Peyer's patch (tissue), 4 donors: ENCODE measurements at regions not wholly inside any gene's neighbourhood (a gene's known extent, or its start where the extent isn't known, plus 50 kb on each side); places are given as distances from the start of the nearest gene placed in this dataset.

Experiments used
- DNase-seq, 3 donors: peaks; one replicate each; pipeline ENCODE4 v3.0.0-alpha.2; 2017 to 2019
- H3K27ac ChIP-seq, 4 donors: fragments of 200-600 bp; sonication (generic); one replicate each; pipeline ENCODE4 v1.5.1; 2016 to 2019
- H3K27me3 ChIP-seq, 2 donors: fragments of 200-600 bp; sonication (generic); one replicate each; pipeline ENCODE4 v1.5.1; 2019
- H3K36me3 ChIP-seq, 3 donors: fragments of 200-600 bp; sonication (generic); one replicate each; pipeline ENCODE4 v1.5.1; 2016 to 2019
- H3K4me1 ChIP-seq, 4 donors: fragments of 200-600 bp; sonication (generic); one replicate each; pipeline ENCODE4 v1.5.1; 2016 to 2019
- H3K4me3 ChIP-seq, 4 donors: fragments of 200-600 bp; sonication (generic); 1 replicate in 3 of 4; 2 replicates in 1 of 4; pipeline ENCODE4 v1.5.1; 2016 to 2019; ENCODE audit warnings: mild to moderate bottlenecking in 1 of 4
- H3K9me3 ChIP-seq, 4 donors: fragments of 200-600 bp; sonication (generic); one replicate each; pipeline ENCODE4 v1.5.1; 2016 to 2019; ENCODE audit warnings: mild to moderate bottlenecking in 1 of 4
- CTCF ChIP-seq, 6 experiments: fragments of 450-650 bp in 4 of 6; fragments of 200-600 bp in 2 of 6; sonication (generic) in 1 of 6; IDR thresholded peaks; one replicate each; pipeline ENCODE4 v1.5.1; 2017 to 2019; ENCODE audit warnings: antibody characterized with exemption in 6 of 6, mild to moderate bottlenecking in 3 of 6, moderate library complexity in 1 of 6
- POLR2A ChIP-seq, 2 donors: fragments of 450-650 bp; IDR thresholded peaks; one replicate each; pipeline ENCODE4 v1.5.1; 2017; ENCODE audit warnings: antibody characterized with exemption in 2 of 2, mild to moderate bottlenecking in 2 of 2, moderate library complexity in 2 of 2

DNA sequence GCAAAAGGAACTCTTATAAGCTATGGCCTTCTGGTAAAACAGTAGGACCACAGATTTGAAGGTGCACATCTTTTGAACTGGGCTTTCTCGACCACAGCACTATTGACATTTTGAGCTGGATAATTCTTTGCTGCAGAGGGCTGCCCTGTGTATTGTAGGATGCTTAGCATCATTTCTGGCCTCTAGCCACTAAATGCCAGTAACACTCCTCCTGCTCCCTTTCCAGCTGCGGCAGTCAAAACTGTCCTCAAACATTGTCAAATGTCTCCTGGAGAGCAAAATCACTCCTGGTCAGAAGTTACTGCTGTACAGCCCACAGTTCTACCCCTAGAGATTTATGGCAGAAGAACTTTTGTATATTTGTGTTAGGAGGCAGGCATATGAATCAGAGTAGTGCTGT is 836.7 kb downstream of the PLA2G4A start:
- Histone ChIP-seq H3K27me3 (no peaks in the 10 kb centered on the region), H3K9me3 (peaks cover 0 to 3% (median 0%) of the 10 kb centered on the region in 4 donors), H3K4me3 (no peak overlapping the region), H3K36me3 (no peaks in the 10 kb centered on the region), H3K4me1 (no peaks in the 10 kb centered on the region), H3K27ac (no peak overlapping the region)
- no peak for DNase-seq
- TF ChIP-seq POLR2A (IDR thresholded peaks at IDR 0.05) (no peak), CTCF (IDR thresholded peaks at IDR 0.05) (no peak)

GRCh38 chr1:187680823-187681222 is 852.1 kb downstream of the PLA2G4A start:
- Histone ChIP-seq H3K4me3 (no peak overlapping the region), H3K9me3 (no peaks in the 10 kb centered on the region), H3K4me1 (no peaks in the 10 kb centered on the region), H3K36me3 (no peaks in the 10 kb centered on the region), H3K27ac (no peak overlapping the region), H3K27me3 (no peaks in the 10 kb centered on the region)
- DNase-seq, result no peak
- TF ChIP-seq POLR2A (IDR thresholded peaks at IDR 0.05), result no peak
- TF ChIP-seq CTCF (IDR thresholded peaks at IDR 0.05), result no peak

- TF ChIP-seq CTCF (IDR thresholded peaks at IDR 0.05) (no peak), POLR2A (IDR thresholded peaks at IDR 0.05) (no peak)
- Histone ChIP-seq H3K4me1 (no peaks in the 10 kb centered on the region), H3K9me3 (no peaks in the 10 kb centered on the region), H3K36me3 (no peaks in the 10 kb centered on the region), H3K4me3 (no peak overlapping the region), H3K27ac (no peak overlapping the region), H3K27me3 (no peaks in the 10 kb centered on the region)
- DNase-seq, result no peak
These were observed 853.4 kb downstream of the PLA2G4A start for GRCh38 chr1:187682112-187682511.

- TF ChIP-seq POLR2A (IDR thresholded peaks at IDR 0.05) (no peak), CTCF (IDR thresholded peaks at IDR 0.05) (no peak)
- H3K36me3 ChIP-seq, result no peaks in the 10 kb centered on the region
- DNase-seq, result no peak
- H3K9me3 ChIP-seq, result no peaks in the 10 kb centered on the region
- no peaks in the 10 kb centered on the region for H3K4me1 ChIP-seq
- no peak overlapping the region for H3K27ac ChIP-seq
- H3K27me3 ChIP-seq, result no peaks in the 10 kb centered on the region
- no peak overlapping the region for H3K4me3 ChIP-seq
These were observed 856.6 kb downstream of the PLA2G4A start for GRCh38 chr1:187685333-187685732.

- H3K4me1 ChIP-seq, result no peaks in the 10 kb centered on the region
- no peak for DNase-seq
- H3K4me3 ChIP-seq, result no peak overlapping the region
- TF ChIP-seq POLR2A (IDR thresholded peaks at IDR 0.05) (no peak), CTCF (IDR thresholded peaks at IDR 0.05) (no peak)
- no peaks in the 10 kb centered on the region for H3K27me3 ChIP-seq
- no peak overlapping the region for H3K27ac ChIP-seq
- no peaks in the 10 kb centered on the region for H3K36me3 ChIP-seq
- H3K9me3 ChIP-seq, result no peaks in the 10 kb centered on the region
These were observed 860.4 kb downstream of the PLA2G4A start for GRCh38 chr1:187689129-187689528.

DNA sequence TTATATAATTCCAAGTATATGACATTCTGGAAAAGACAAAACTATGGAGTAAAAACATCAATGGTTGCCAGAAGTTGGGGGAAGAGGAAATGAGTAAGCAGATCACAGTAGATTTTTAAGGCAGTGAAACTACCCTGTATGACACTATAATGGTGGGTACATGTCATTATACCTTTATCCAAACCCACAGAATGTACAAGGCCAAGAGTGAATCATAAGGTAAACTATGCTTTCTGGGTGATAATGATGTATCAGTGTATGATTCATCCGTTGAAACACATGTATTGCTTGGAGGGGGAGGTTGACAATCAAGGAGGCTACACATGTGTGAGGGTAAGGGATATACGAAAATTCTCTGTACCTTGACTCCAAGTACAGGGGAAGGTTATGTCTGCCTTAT is 862.7 kb downstream of the PLA2G4A start:
- TF ChIP-seq CTCF (IDR thresholded peaks at IDR 0.05) (no peak), POLR2A (IDR thresholded peaks at IDR 0.05) (no peak)
- Histone ChIP-seq H3K9me3 (no peaks in the 10 kb centered on the region), H3K4me3 (no peak overlapping the region), H3K27me3 (no peaks in the 10 kb centered on the region), H3K27ac (no peak overlapping the region), H3K4me1 (no peaks in the 10 kb centered on the region), H3K36me3 (no peaks in the 10 kb centered on the region)
- no peak for DNase-seq
